ENCODE measurements at regions not wholly inside any gene's neighbourhood (a gene's known extent, or its start where the extent isn't known, plus 50 kb on each side); places are given as distances from the start of the nearest gene placed in this dataset.

GRCh38 chr10:83820033-83820432 lies 319.3 kb upstream of the GHITM start:
- Histone ChIP-seq H4K20me1 (replicated peaks in 1 of 2; ENCODE audit: control insufficient read depth in 1 of 2, insufficient read depth in 2 of 2, low read length in 2 of 2) (no peaks in the 10 kb centered on the region), H3K23ac (ENCODE audit: insufficient read length) (no peak overlapping the region), H2BK20ac (ENCODE audit: low read length) (no peak overlapping the region), H4K8ac (ENCODE audit: extremely low read depth, insufficient read depth, low read length) (no peak overlapping the region), H2BK15ac (ENCODE audit: low read length) (no peak overlapping the region), H2BK12ac (ENCODE audit: low read depth, low read length) (no peak overlapping the region), H3K79me1 (ENCODE audit: low read depth, low read length) (no peaks in the 10 kb centered on the region), H2AK5ac (ENCODE audit: low read depth, low read length) (no peak overlapping the region), H2BK120ac (replicated peaks; ENCODE audit: low read depth, low read length) (no peak overlapping the region), H2BK5ac (ENCODE audit: low read depth, low read length) (no peak overlapping the region), H3K4me1 (replicated peaks in 1 of 4; ENCODE audit: control insufficient read depth in 3 of 4, insufficient read depth in 4 of 4, low read length in 3 of 4) (peaks cover 0 to 2% (median 0%) of the 10 kb centered on the region in 4 experiments; a peak in 1 of 7 replicates), H3K14ac (ENCODE audit: insufficient read length) (no peak overlapping the region), H3K4ac (replicated peaks; ENCODE audit: insufficient read length, low read depth, low read length) (no peak overlapping the region), H3K23me2 (ENCODE audit: low read depth, low read length) (no peaks in the 10 kb centered on the region; the same call in 1 of the 2 replicates), H3K36me3 (ENCODE audit: control insufficient read depth in 2 of 4, insufficient read depth in 4 of 4, low read length in 3 of 4) (no peaks in the 10 kb centered on the region), H3K9me3 (ENCODE audit: insufficient read depth in 2 of 2, low read depth in 1 of 2, low read length in 1 of 2) (no peaks in the 10 kb centered on the region), H3K4me2 (ENCODE audit: insufficient read depth in 1 of 2, low read depth in 2 of 2, low read length in 2 of 2) (no peak overlapping the region), H3K79me2 (ENCODE audit: control insufficient read depth in 1 of 2, insufficient read depth in 2 of 2, low read length in 2 of 2) (no peaks in the 10 kb centered on the region), H3K9ac (replicated peaks in 1 of 4; ENCODE audit: extremely low read depth in 1 of 4, low read depth in 3 of 4, low read length in 3 of 4) (no peak overlapping the region), H2AFZ (ENCODE audit: low read length) (no peak overlapping the region), H3K56ac (replicated peaks; ENCODE audit: insufficient read length, low read depth, low read length) (no peak overlapping the region), H3K18ac (ENCODE audit: extremely low read depth, low read length) (no peak overlapping the region), H3K4me3 (ENCODE audit: extremely low read depth in 1 of 4, insufficient read depth in 2 of 4, low read depth in 3 of 4, low read length in 4 of 4) (no peak overlapping the region), H3K27me3 (replicated peaks in 1 of 4; ENCODE audit: control insufficient read depth in 3 of 4, extremely low read depth in 1 of 4, insufficient read depth in 3 of 4, low read length in 3 of 4) (no peaks in the 10 kb centered on the region), H4K91ac (replicated peaks; ENCODE audit: insufficient read length, low read length) (no peak overlapping the region), H3K27ac (ENCODE audit: low read depth, low read length) (no peak overlapping the region), H4K5ac (ENCODE audit: insufficient read length, low read depth, low read length) (no peak overlapping the region)
- 84% methylated on average over 3 of the region's 3 CpGs; no CpG with 5 or more reads in 1 of the 2 experiments for WGBS, 2 experiments (ENCODE audit: extremely low coverage in 1 of 2, insufficient coverage in 1 of 2, insufficient read length in 1 of 2, insufficient replicate concordance in 2 of 2, low coverage in 1 of 2, low lambda C conversion rate in 2 of 2, missing lambda C conversion rate in 1 of 2)
- ChIA-PET POLR2A (ENCODE audit: partially characterized antibody) (interaction anchor here (0.6 kb wide), 1 partner anchor 79 kb away, joined by 3 read pairs; no protein-coding TSS in a partner anchor), CTCF (ENCODE audit: partially characterized antibody) (no interaction called here)
- TF ChIP-seq NRF1 (IDR thresholded peaks at IDR 0.05; ENCODE audit: low read depth, low read length), result no peak
- no peak for TF ChIP-seq TCF12 (IDR thresholded peaks at IDR 0.05; ENCODE audit: low read depth, low read length)
- no peak for TF ChIP-seq SP4 (IDR thresholded peaks at IDR 0.05; ENCODE audit: low read length)
- FAIRE-seq (no peak), DNase-seq (ENCODE audit: low read depth in 1 of 2, low spot score in 2 of 2) (no peak)
